Esophagus squamous epithelium (tissue), 5 donors: ENCODE measurements at regions not wholly inside any gene's neighbourhood (a gene's known extent, or its start where the extent isn't known, plus 50 kb on each side); places are given as distances from the start of the nearest gene placed in this dataset.
"Not testable (repeated sequence)": the region's sequence is repeated elsewhere in the genome, so short reads cannot be mapped to it uniquely, and the experiment has no call there.

Experiments used
- DNase-seq: peaks from one replicate; lab custom pipeline; 2025; lab: John Stamatoyannopoulos, UW
- H3K27ac ChIP-seq, 4 donors: fragments of 200-600 bp; sonication (generic); one replicate each; pipeline ENCODE4 v1.5.1; 2016 to 2019; ENCODE audit warnings: mild to moderate bottlenecking in 1 of 4
- H3K27me3 ChIP-seq, 4 donors: fragments of 200-600 bp; sonication (generic); 1 replicate in 3 of 4; 2 replicates in 1 of 4; pipeline versions ENCODE4 v1.5.1 to v1.6.0; 2017 to 2021; ENCODE audit warnings: antibody characterized with exemption in 1 of 4
- H3K36me3 ChIP-seq, 3 donors: fragments of 200-600 bp; sonication (generic); one replicate each; pipeline ENCODE4 v1.5.1; 2016 to 2019
- H3K4me1 ChIP-seq, 3 donors: fragments of 200-600 bp; sonication (generic); one replicate each; pipeline ENCODE4 v1.5.1; 2017 to 2019
- H3K4me3 ChIP-seq, 4 donors: fragments of 200-600 bp; sonication (generic); 1 replicate in 3 of 4; 2 replicates in 1 of 4; pipeline ENCODE4 v1.5.1; 2016 to 2019; ENCODE audit warnings: mild to moderate bottlenecking in 2 of 4, moderate library complexity in 1 of 4
- H3K9me3 ChIP-seq, 3 donors: fragments of 200-600 bp; sonication (generic); one replicate each; pipeline ENCODE4 v1.5.1; 2016 to 2019
- CTCF ChIP-seq, 6 experiments: fragments of 450-650 bp in 4 of 6; fragments of 200-600 bp in 2 of 6; sonication (generic) in 2 of 6; IDR thresholded peaks; one replicate each; pipeline ENCODE4 v1.5.1; 2016 to 2019; ENCODE audit warnings: antibody characterized with exemption in 6 of 6, mild to moderate bottlenecking in 4 of 6, moderate library complexity in 4 of 6
- POLR2A ChIP-seq, 4 donors: fragments of 450-650 bp; IDR thresholded peaks; one replicate each; pipeline ENCODE4 v1.6.1; 2017; ENCODE audit warnings: antibody characterized with exemption in 4 of 4, mild to moderate bottlenecking in 4 of 4, moderate library complexity in 3 of 4
- WGBS, 2 donors: methylation state at CpG; one replicate each; pipeline ENCODE4 v1.1.5; 2018; 5-methylcytosine and 5-hydroxymethylcytosine counted together
- intact Hi-C: fragments of 100-400 bp; cut with DNase I; formaldehyde crosslinking; loops from one replicate; pipeline ENCODE4 v1.15.0; 2022
- donor health status: DM: yes; HTN: yes; CAD: no.

DNA sequence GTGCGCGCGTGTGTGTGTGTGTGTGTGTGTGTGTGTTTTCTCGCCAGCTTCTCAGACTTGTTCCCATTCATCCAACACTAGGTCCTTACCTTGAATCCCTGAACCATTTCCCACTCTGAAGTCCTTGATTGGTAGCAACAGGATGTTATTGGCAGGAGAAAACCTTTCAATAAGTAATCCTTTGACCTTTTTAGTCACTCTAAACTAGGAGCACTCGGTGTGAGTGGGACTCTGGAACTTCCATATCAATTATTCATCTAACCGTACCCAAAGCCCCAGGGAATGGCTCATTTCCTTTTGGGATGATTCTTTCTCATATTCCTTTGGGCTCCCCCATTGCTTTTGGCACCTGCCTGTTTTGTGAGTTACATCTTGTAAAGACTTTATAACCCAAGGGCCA, 140.2 kb upstream of the SPRED1 start:
- Histone ChIP-seq H3K27ac (no peak overlapping the region), H3K36me3 (no peaks in the 10 kb centered on the region), H3K27me3 (no peaks in the 10 kb centered on the region), H3K4me1 (no peaks in the 10 kb centered on the region), H3K4me3 (no peak overlapping the region), H3K9me3 (no peaks in the 10 kb centered on the region)
- intact Hi-C loops = no loop called here
- no peak for DNase-seq
- WGBS, 2 donors = 80 to 81% methylated on average over 5 to 6 of the region's 6 CpGs
- no peak for TF ChIP-seq POLR2A (IDR thresholded peaks at IDR 0.05)

DNA sequence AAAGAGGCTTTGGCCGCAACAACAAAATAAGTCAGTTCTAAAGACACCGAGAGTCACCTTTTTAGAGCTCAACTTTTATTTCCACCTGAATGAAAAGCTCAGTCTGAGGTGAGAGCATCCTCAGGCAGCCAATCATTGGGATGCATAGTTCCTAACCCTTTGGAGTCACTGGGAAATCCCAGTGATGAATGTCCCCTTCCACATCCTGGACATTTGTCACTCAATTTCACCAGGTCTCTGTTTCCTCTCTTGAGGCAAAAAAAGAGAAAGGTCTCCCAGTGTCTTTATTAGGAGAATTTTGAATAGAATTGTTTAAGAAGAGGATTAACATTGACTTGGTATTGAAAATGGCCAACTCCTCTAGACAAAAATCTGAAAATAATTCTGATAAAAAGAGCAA, 137.5 kb upstream of the SPRED1 start:
- WGBS, 2 donors = 90 to 97% methylated on average over 2 of the region's 2 CpGs
- H3K36me3 ChIP-seq = no peaks in the 10 kb centered on the region
- no peak for DNase-seq
- H3K4me3 ChIP-seq = no peak overlapping the region
- H3K9me3 ChIP-seq = no peaks in the 10 kb centered on the region
- intact Hi-C loops = no loop called here
- H3K27ac ChIP-seq = no peak overlapping the region
- no peak for TF ChIP-seq POLR2A (IDR thresholded peaks at IDR 0.05)
- TF ChIP-seq CTCF (IDR thresholded peaks at IDR 0.05) = no peak
- peaks cover 0 to 6% (median 0%) of the 10 kb centered on the region in 3 donors for H3K4me1 ChIP-seq
- no peaks in the 10 kb centered on the region for H3K27me3 ChIP-seq

- TF ChIP-seq CTCF (IDR thresholded peaks at IDR 0.05) (no peak), POLR2A (IDR thresholded peaks at IDR 0.05) (no peak)
- Histone ChIP-seq H3K27me3 (no peaks in the 10 kb centered on the region), H3K36me3 (no peaks in the 10 kb centered on the region), H3K4me3 (no peak overlapping the region), H3K4me1 (peaks cover 0 to 9% (median 0%) of the 10 kb centered on the region in 3 donors), H3K9me3 (no peaks in the 10 kb centered on the region), H3K27ac (no peak overlapping the region)
- 75 to 89% methylated on average over 1 of the region's 1 CpG for WGBS, 2 donors
- DNase-seq = no peak
- intact Hi-C loops = no loop called here
Measured at GRCh38 chr15:38117781-38118180, 134.9 kb upstream of the SPRED1 start.

GRCh38 chr15:38119865-38120264, 132.8 kb upstream of the SPRED1 start:
- H3K9me3 ChIP-seq, H3K4me3 ChIP-seq, intact Hi-C loops, DNase-seq, H3K27ac ChIP-seq, H3K36me3 ChIP-seq, H3K27me3 ChIP-seq, H3K4me1 ChIP-seq: not testable (repeated sequence)
- WGBS, 2 donors = no CpG with 5 or more reads among the region's 3 CpGs

DNA sequence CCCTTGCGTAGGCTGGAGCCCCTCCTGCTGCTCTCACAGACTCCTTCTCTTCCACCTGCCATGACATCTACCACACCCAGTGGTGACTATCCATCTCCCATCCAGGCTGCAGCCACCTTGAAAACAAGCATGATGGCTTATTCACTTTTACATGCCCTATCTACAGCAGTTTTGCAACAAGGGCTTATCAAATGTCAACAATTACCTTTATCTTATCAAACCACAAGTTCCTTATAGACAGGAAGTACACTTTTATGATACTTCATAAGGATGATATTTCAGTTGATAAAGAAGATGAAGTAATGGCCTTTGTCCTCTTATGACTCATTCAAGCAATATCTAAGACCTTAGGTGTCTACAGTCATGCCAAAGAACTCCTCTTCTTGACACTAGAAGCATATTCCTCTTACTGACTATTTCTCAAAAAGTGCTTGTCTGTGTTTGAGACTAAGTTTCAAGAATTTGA, 125.3 kb upstream of the SPRED1 start:
- no peak for DNase-seq
- peaks cover 6 to 33% (median 30%) of the 10 kb centered on the region in 3 donors for H3K4me1 ChIP-seq
- H3K27me3 ChIP-seq = no peaks in the 10 kb centered on the region
- no peaks in the 10 kb centered on the region for H3K9me3 ChIP-seq
- no peak overlapping the region for H3K27ac ChIP-seq
- H3K4me3 ChIP-seq = no peak overlapping the region
- TF ChIP-seq CTCF (IDR thresholded peaks at IDR 0.05) = no peak
- no peak for TF ChIP-seq POLR2A (IDR thresholded peaks at IDR 0.05)
- WGBS, 2 donors = 93 to 100% methylated on average over 1 of the region's 1 CpG
- intact Hi-C loops = no loop called here
- no peaks in the 10 kb centered on the region for H3K36me3 ChIP-seq

GRCh38 chr15:38128341-38128781, 124.3 kb upstream of the SPRED1 start:
- Histone ChIP-seq H3K9me3 (no peaks in the 10 kb centered on the region), H3K36me3 (no peaks in the 10 kb centered on the region), H3K4me1 (peaks cover 6 to 33% (median 30%) of the 10 kb centered on the region in 3 donors), H3K27ac (peak overlapping the region in 2 of 4 donors; percentile 74 to 88), H3K4me3 (no peak overlapping the region), H3K27me3 (no peaks in the 10 kb centered on the region)
- WGBS, 2 donors = 32 to 50% methylated on average over 3 of the region's 3 CpGs
- TF ChIP-seq POLR2A (IDR thresholded peaks at IDR 0.05) (no peak), CTCF (IDR thresholded peaks at IDR 0.05) (no peak)
- no peak for DNase-seq
- intact Hi-C loops = no loop called here
